ENCODE measurements at regions not wholly inside any gene's neighbourhood (a gene's known extent, or its start where the extent isn't known, plus 50 kb on each side); places are given as distances from the start of the nearest gene placed in this dataset.

GRCh38 chr1:115577513-115577912 lies 64.3 kb upstream of the VANGL1 start:
- DNase-seq = no peak

- no peak for DNase-seq
Measured at GRCh38 chr1:115575661-115576060, 66.1 kb upstream of the VANGL1 start.

- DNase-seq = no peak
Measured at GRCh38 chr1:115572710-115573109, 69.1 kb upstream of the VANGL1 start.

GRCh38 chr1:115567431-115567830 lies 74.3 kb upstream of the VANGL1 start:
- DNase-seq = no peak

GRCh38 chr1:115565791-115566190 lies 76.0 kb upstream of the VANGL1 start:
- DNase-seq = no peak

- DNase-seq = no peak
Measured at GRCh38 chr1:115565353-115565752, 76.4 kb upstream of the VANGL1 start.

GRCh38 chr1:115564201-115564600 lies 77.6 kb upstream of the VANGL1 start:
- no peak for DNase-seq

- DNase-seq = no peak
Measured at GRCh38 chr1:115560027-115560426, 81.7 kb upstream of the VANGL1 start.

GRCh38 chr1:115558275-115558674 lies 83.5 kb upstream of the VANGL1 start:
- no peak for DNase-seq

GRCh38 chr1:115557715-115558114 lies 84.1 kb upstream of the VANGL1 start:
- peak; percentile 57 for DNase-seq

- no peak for DNase-seq
Measured at GRCh38 chr1:115556236-115556635, 85.5 kb upstream of the VANGL1 start.

GRCh38 chr1:115555446-115555845 lies 86.3 kb upstream of the VANGL1 start:
- no peak for DNase-seq

- DNase-seq = no peak
Measured at GRCh38 chr1:115547696-115548095, 94.1 kb upstream of the VANGL1 start.

- no peak for DNase-seq
Measured at GRCh38 chr1:115546846-115547245, 94.9 kb upstream of the VANGL1 start.

GRCh38 chr1:115545791-115546733 lies 95.7 kb upstream of the VANGL1 start:
- no peak for DNase-seq

- no peak for DNase-seq
Measured at GRCh38 chr1:115545096-115545720, 96.6 kb upstream of the VANGL1 start.

GRCh38 chr1:115544131-115544530 lies 97.6 kb upstream of the VANGL1 start:
- DNase-seq = no peak

GRCh38 chr1:115543247-115543646 lies 98.5 kb upstream of the VANGL1 start:
- DNase-seq = no peak

- DNase-seq = no peak
Measured at GRCh38 chr1:115539736-115540135, 102.0 kb upstream of the VANGL1 start.

- no peak for DNase-seq
Measured at GRCh38 chr1:115539061-115539460, 102.7 kb upstream of the VANGL1 start.

- DNase-seq = no peak
Measured at GRCh38 chr1:115538579-115538978, 103.2 kb upstream of the VANGL1 start.

GRCh38 chr1:115537415-115537814 lies 104.4 kb upstream of the VANGL1 start:
- DNase-seq = no peak

- DNase-seq = no peak
Measured at GRCh38 chr1:115536279-115536816, 105.4 kb upstream of the VANGL1 start.

- DNase-seq = no peak
Measured at GRCh38 chr1:115534106-115534505, 107.7 kb upstream of the VANGL1 start.

All from NCI-H748 treated with DMSO at 0.1 percent for 48 hours (cell line).